ENCODE measurements at regions not wholly inside any gene's neighbourhood (a gene's known extent, or its start where the extent isn't known, plus 50 kb on each side); places are given as distances from the start of the nearest gene placed in this dataset.

GRCh38 chr4:96991083-96991482, 1151.2 kb downstream of the PDHA2 start:
- H3K36me3 ChIP-seq: no peaks in the 10 kb centered on the region
- H3K4me3 ChIP-seq (ENCODE audit: low read depth, low read length): no peak overlapping the region
- no peaks in the 10 kb centered on the region for H3K27me3 ChIP-seq (ENCODE audit: insufficient read depth, low read depth, severe bottlenecking)
- no peak overlapping the region for H3K27ac ChIP-seq
- no peak for DNase-seq
- H3K9me3 ChIP-seq (ENCODE audit: severe bottlenecking): no peaks in the 10 kb centered on the region
- TF ChIP-seq CTCF (IDR thresholded peaks at IDR 0.05; ENCODE audit: low read depth, low read length): no peak

GRCh38 chr4:96992443-96992842, 1150.8 kb downstream of the STPG2 start:
- no peaks in the 10 kb centered on the region for H3K36me3 ChIP-seq
- H3K27ac ChIP-seq: no peak overlapping the region
- H3K27me3 ChIP-seq (ENCODE audit: insufficient read depth, low read depth, severe bottlenecking): no peaks in the 10 kb centered on the region
- no peak for DNase-seq
- no peak for TF ChIP-seq CTCF (IDR thresholded peaks at IDR 0.05; ENCODE audit: low read depth, low read length)
- no peaks in the 10 kb centered on the region for H3K9me3 ChIP-seq (ENCODE audit: severe bottlenecking)
- H3K4me3 ChIP-seq (ENCODE audit: low read depth, low read length): no peak overlapping the region

GRCh38 chr4:96993560-96993959, 1149.7 kb downstream of the STPG2 start:
- no peak for DNase-seq

GRCh38 chr4:97003715-97004114, 1139.6 kb downstream of the STPG2 start:
- no peak for TF ChIP-seq CTCF (IDR thresholded peaks at IDR 0.05; ENCODE audit: low read depth, low read length)
- Histone ChIP-seq H3K4me3 (ENCODE audit: low read depth, low read length) (no peak overlapping the region), H3K27me3 (ENCODE audit: insufficient read depth, low read depth, severe bottlenecking) (no peaks in the 10 kb centered on the region), H3K36me3 (no peaks in the 10 kb centered on the region), H3K9me3 (ENCODE audit: severe bottlenecking) (no peaks in the 10 kb centered on the region), H3K27ac (no peak overlapping the region)
- no peak for DNase-seq

More at GRCh38 chr4:96993560-96993959, 1149.7 kb downstream of the STPG2 start:
- no peaks in the 10 kb centered on the region for H3K36me3 ChIP-seq
- no peak overlapping the region for H3K27ac ChIP-seq
- H3K9me3 ChIP-seq (ENCODE audit: severe bottlenecking): no peaks in the 10 kb centered on the region
- no peaks in the 10 kb centered on the region for H3K27me3 ChIP-seq (ENCODE audit: insufficient read depth, low read depth, severe bottlenecking)
- H3K4me3 ChIP-seq (ENCODE audit: low read depth, low read length): no peak overlapping the region
- TF ChIP-seq CTCF (IDR thresholded peaks at IDR 0.05; ENCODE audit: low read depth, low read length): no peak

- DNase-seq: no peak
- Histone ChIP-seq H3K4me3 (ENCODE audit: low read depth, low read length) (no peak overlapping the region), H3K36me3 (no peaks in the 10 kb centered on the region), H3K27me3 (ENCODE audit: insufficient read depth, low read depth, severe bottlenecking) (no peaks in the 10 kb centered on the region), H3K9me3 (ENCODE audit: severe bottlenecking) (no peaks in the 10 kb centered on the region), H3K27ac (no peak overlapping the region)
- TF ChIP-seq CTCF (IDR thresholded peaks at IDR 0.05; ENCODE audit: low read depth, low read length): no peak
These were observed 1130.0 kb downstream of the STPG2 start for GRCh38 chr4:97013309-97013708.

- TF ChIP-seq CTCF (IDR thresholded peaks at IDR 0.05; ENCODE audit: low read depth, low read length): no peak
- Histone ChIP-seq H3K27me3 (ENCODE audit: insufficient read depth, low read depth, severe bottlenecking) (no peaks in the 10 kb centered on the region), H3K9me3 (ENCODE audit: severe bottlenecking) (no peaks in the 10 kb centered on the region), H3K27ac (no peak overlapping the region), H3K4me3 (ENCODE audit: low read depth, low read length) (no peak overlapping the region), H3K36me3 (no peaks in the 10 kb centered on the region)
- no peak for DNase-seq
These were observed 1129.6 kb downstream of the STPG2 start for GRCh38 chr4:97013711-97014110.

Measured in WERI-Rb-1 (cell line).